Gastrocnemius medialis (tissue), 4 donors: ENCODE measurements at regions not wholly inside any gene's neighbourhood (a gene's known extent, or its start where the extent isn't known, plus 50 kb on each side); places are given as distances from the start of the nearest gene placed in this dataset.
A peak's percentile ranks its signal among the peaks of the same experiment; 100 is the strongest.

ENCODE experiments used
- ATAC-seq, 2 donors: fragments of 150-250 bp; one replicate each; pipeline ENCODE4 v1.9.1; 2016
- DNase-seq, 2 donors: peaks; one replicate each; pipeline ENCODE4 v3.0.0-alpha.2; 2019
- H3K27ac ChIP-seq, 4 donors: fragments of 200-600 bp; sonication (generic); 1 replicate in 1 of 4; 2 replicates in 3 of 4; pipeline ENCODE4 v1.5.1; 2016 to 2018; ENCODE audit warnings: mild to moderate bottlenecking in 2 of 4, moderate library complexity in 1 of 4
- H3K27me3 ChIP-seq, 3 donors: fragments of 200-600 bp; sonication (generic) in 2 of 3; 1 replicate in 1 of 3; 2 replicates in 2 of 3; pipeline versions ENCODE4 v1.5.1 to v1.6.0; 2016 to 2019; ENCODE audit warnings: mild to moderate bottlenecking in 1 of 3, moderate library complexity in 1 of 3
- H3K36me3 ChIP-seq, 2 donors: fragments of 200-600 bp; sonication (generic) in 1 of 2; one replicate each; pipeline ENCODE4 v1.5.1; 2017 to 2018
- H3K4me1 ChIP-seq, 2 donors: fragments of 200-600 bp; sonication (generic) in 1 of 2; one replicate each; pipeline ENCODE4 v1.5.1; 2016 to 2017; ENCODE audit warnings: mild to moderate bottlenecking in 2 of 2
- H3K4me3 ChIP-seq, 4 donors: fragments of 200-600 bp; sonication (generic) in 3 of 4; 1 replicate in 1 of 4; 2 replicates in 3 of 4; pipeline ENCODE4 v1.5.1; 2016 to 2019; ENCODE audit warnings: mild to moderate bottlenecking in 2 of 4
- H3K9me3 ChIP-seq, 3 donors: fragments of 200-600 bp; sonication (generic) in 2 of 3; 1 replicate in 1 of 3; 2 replicates in 2 of 3; pipeline ENCODE4 v1.5.1; 2016 to 2019
- POLR2A ChIP-seq, 2 donors: fragments of 450-650 bp; IDR thresholded peaks; one replicate each; pipeline ENCODE4 v1.6.1; 2017; ENCODE audit warnings: antibody characterized with exemption in 2 of 2, mild to moderate bottlenecking in 2 of 2, moderate library complexity in 2 of 2
- in situ Hi-C, 4 donors: fragments of 200-750 bp; cut with MboI; loops; one replicate each; pipeline versions ENCODE4 v1.15.0 to v1.8.0; 2017; ENCODE audit warnings: low sequenced_read_pairs in 4 of 4
- intact Hi-C: fragments of 100-400 bp; cut with DNase I; formaldehyde crosslinking; loops from one replicate; pipeline ENCODE4 v1.15.1; 2023; ENCODE audit warnings: low total_unique reads
- TF ChIP-seq, protein P1 (sequence below), 5 experiments: fragments of 450-650 bp in 3 of 5; fragments of 200-600 bp in 2 of 5; sonication (generic) in 2 of 5; IDR thresholded peaks in 4 of 5; conservative IDR thresholded peaks in 1 of 5; 1 replicate in 4 of 5; 2 replicates in 1 of 5; pipeline ENCODE4 v1.5.1; 2016 to 2019; ENCODE audit warnings: antibody characterized with exemption in 5 of 5, mild to moderate bottlenecking in 3 of 5, moderate library complexity in 3 of 5

DNA sequence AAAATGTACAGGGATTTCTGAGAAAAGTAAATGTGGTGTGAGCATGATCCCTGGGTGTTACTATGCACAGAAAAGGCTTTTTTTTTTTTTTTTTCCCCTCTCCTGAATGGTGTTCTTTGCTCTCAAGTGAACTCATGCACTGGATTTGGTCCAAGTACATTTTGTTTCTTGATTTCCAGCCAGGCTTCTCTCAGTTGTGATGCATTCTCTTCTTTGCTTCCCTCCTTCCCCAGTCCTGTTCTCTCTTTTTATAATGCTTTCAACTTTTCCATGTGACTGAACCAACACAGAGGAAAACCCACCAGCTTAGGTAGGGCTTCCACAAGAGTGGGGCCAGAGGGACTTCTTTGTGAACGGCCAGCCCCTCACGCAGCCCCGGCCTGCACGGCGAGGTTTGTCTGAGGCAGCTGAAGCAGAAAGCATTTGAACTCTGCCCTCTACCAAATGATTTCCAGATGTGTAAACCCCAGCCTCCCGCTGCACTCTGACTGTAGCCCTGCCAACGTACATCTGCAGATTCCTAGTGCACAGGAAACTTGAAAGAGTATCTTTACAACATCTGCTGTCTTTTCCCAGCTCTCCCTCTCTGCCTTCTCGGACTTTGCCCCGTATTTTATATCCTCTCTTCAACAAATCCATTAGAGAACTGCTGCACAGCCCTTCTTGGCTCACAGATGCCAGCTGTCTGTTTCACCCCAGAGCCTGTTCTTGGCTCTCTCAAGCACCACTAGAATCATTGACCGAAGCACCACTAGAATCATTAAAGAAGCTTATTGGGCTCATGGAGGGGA, 71.8 kb upstream of the CD180 start:
- no peaks in the 10 kb centered on the region for H3K9me3 ChIP-seq

DNA sequence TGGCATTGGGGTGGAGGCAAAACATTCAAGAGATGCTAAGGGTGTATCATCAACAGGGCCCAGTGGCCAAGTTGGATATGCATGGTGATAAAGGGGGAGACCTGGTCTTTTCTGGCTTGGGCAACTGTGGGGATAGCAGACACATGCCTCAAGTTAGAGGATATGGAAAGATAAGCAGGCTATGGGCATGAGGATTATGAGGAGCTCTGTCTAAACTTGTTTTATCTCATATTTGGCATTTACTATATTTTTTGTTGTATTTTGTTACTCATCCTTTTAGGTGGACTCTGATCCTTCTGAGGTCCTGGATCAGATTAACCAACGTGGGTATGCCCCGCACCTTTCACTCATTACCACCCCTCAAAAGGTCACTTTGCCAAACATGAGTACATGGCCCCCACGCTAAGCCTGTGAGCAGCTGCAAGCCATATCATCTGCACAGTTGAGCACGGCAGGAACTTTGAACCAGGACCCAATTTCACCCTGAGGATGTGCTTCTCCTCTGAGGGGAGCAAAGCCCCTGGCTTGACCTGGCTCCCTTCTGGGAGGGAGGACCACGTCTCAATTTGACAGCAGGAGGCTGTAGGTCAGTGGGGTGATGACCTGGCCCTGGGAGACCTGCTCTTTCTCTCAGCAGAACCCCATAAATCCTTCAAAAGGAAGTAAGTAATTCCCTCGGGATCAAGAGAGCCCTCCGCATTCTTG, 71.1 kb upstream of the CD180 start:
- peak overlapping the region; percentile 75 to 88 (median 84) for H3K27ac ChIP-seq
- no peak overlapping the region for H3K4me3 ChIP-seq
- no peaks in the 10 kb centered on the region for H3K27me3 ChIP-seq
- peak in 1 of 2 donors; percentile 28 for DNase-seq
- in situ Hi-C loops, result loop anchor here in 1 of 4 donors (25.0 kb wide), 1 partner anchor 545 kb away; no protein-coding TSS in a partner anchor
- peaks cover 27 to 30% of the 10 kb centered on the region in 2 donors for H3K4me1 ChIP-seq
- H3K36me3 ChIP-seq, result no peaks in the 10 kb centered on the region
- no peaks in the 10 kb centered on the region for H3K9me3 ChIP-seq
- TF ChIP-seq, protein P1, sequence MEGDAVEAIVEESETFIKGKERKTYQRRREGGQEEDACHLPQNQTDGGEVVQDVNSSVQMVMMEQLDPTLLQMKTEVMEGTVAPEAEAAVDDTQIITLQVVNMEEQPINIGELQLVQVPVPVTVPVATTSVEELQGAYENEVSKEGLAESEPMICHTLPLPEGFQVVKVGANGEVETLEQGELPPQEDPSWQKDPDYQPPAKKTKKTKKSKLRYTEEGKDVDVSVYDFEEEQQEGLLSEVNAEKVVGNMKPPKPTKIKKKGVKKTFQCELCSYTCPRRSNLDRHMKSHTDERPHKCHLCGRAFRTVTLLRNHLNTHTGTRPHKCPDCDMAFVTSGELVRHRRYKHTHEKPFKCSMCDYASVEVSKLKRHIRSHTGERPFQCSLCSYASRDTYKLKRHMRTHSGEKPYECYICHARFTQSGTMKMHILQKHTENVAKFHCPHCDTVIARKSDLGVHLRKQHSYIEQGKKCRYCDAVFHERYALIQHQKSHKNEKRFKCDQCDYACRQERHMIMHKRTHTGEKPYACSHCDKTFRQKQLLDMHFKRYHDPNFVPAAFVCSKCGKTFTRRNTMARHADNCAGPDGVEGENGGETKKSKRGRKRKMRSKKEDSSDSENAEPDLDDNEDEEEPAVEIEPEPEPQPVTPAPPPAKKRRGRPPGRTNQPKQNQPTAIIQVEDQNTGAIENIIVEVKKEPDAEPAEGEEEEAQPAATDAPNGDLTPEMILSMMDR (IDR thresholded peaks at IDR 0.05 in 4 of 5, conservative IDR thresholded peaks at IDR 0.05 in 1 of 5), result no peak
- no peak for TF ChIP-seq POLR2A (IDR thresholded peaks at IDR 0.05)
- intact Hi-C loops, result loop anchor here (5.0 kb wide), 1 partner anchor 35 kb away; no protein-coding TSS in a partner anchor
- ATAC-seq, result peak; percentile 11 to 35

More for the DNA sequence above, 71.8 kb upstream of the CD180 start:
- in situ Hi-C loops (loop anchor here in 1 of 4 donors (25.0 kb wide), 1 partner anchor 544 kb away; no protein-coding TSS in a partner anchor), intact Hi-C loops (loop anchor here (5.0 kb wide), 1 partner anchor 34 kb away; no protein-coding TSS in a partner anchor)
- Histone ChIP-seq H3K27ac (peak overlapping the region; percentile 75 to 88 (median 84)), H3K4me1 (peaks cover 27 to 30% of the 10 kb centered on the region in 2 donors), H3K4me3 (peak overlapping the region in 3 of 4 donors; percentile 3 to 32 (median 23)), H3K27me3 (no peaks in the 10 kb centered on the region), H3K36me3 (no peaks in the 10 kb centered on the region)
- ATAC-seq (peak; percentile 89 to 93), DNase-seq (peak; percentile 68 to 74)
- TF ChIP-seq POLR2A (IDR thresholded peaks at IDR 0.05), result no peak
- TF ChIP-seq, protein P1 (IDR thresholded peaks at IDR 0.05 in 4 of 5, conservative IDR thresholded peaks at IDR 0.05 in 1 of 5), result no peak

DNA sequence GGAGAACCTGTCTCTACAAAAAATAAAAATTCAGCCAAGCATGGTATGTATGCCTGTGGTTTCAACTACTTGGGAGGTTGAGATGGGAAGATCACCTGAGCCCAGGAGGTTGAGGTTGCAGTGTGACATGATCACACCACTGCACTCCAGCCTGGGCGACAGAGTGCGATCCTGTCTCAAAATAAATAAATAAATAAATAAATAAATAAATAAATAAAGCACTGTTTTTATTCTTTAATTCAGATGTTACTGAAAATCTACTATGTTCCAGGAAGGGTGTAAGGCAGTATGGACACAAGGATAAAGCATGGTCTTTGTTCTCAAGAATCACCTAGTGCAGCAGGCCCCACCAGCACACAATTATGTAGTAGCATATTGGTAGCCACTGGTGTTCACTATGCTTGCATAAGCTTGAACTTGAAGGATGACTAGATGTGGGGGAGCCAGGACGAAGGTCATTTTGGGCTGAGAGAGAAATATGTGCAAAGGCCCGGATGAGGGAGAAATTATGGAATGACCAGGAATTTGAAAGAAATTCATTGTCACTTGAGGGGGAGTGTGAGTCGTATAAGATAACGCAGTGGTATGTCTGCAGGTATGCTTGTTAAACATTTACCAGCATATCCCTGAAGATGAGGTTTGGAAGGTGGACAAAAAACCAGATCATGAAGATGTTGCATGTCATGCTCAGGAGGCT, 70.2 kb upstream of the CD180 start:
- peak overlapping the region; percentile 75 to 88 (median 84) for H3K27ac ChIP-seq
- H3K9me3 ChIP-seq, result no peaks in the 10 kb centered on the region
- H3K27me3 ChIP-seq, result no peaks in the 10 kb centered on the region
- TF ChIP-seq, protein P1 (IDR thresholded peaks at IDR 0.05 in 4 of 5, conservative IDR thresholded peaks at IDR 0.05 in 1 of 5), result no peak
- TF ChIP-seq POLR2A (IDR thresholded peaks at IDR 0.05), result no peak
- intact Hi-C loops (loop anchor here (5.0 kb wide), 1 partner anchor 35 kb away; no protein-coding TSS in a partner anchor), in situ Hi-C loops (loop anchor here in 1 of 4 donors (25.0 kb wide), 1 partner anchor 545 kb away; no protein-coding TSS in a partner anchor)
- H3K4me3 ChIP-seq, result no peak overlapping the region
- H3K36me3 ChIP-seq, result no peaks in the 10 kb centered on the region
- ATAC-seq (no peak), DNase-seq (no peak)
- peaks cover 27 to 30% of the 10 kb centered on the region in 2 donors for H3K4me1 ChIP-seq

DNA sequence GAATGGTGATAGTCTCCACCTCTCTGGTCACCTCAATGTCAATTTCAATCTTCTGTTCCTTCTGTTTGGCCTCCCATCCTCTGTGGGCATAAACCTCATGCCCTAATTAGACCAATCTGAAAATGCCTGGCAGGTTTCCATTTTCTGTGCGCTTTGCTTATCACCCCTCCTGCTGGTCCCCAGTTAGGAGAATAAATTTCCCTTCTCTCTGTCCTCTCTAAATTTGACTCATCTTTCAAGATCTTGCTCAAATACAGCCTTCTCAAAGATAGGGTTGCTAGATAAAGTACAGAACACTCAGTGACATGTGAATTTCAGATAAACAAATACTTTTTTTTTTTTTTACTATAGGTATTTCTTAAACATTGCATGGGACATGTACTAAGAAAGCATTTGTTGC, 69.4 kb upstream of the CD180 start:
- intact Hi-C loops, result loop anchor here (5.0 kb wide), 1 partner anchor 36 kb away; no protein-coding TSS in a partner anchor
- H3K27ac ChIP-seq, result no peak overlapping the region

More for the DNA sequence above, 69.4 kb upstream of the CD180 start:
- Histone ChIP-seq H3K27me3 (no peaks in the 10 kb centered on the region), H3K36me3 (no peaks in the 10 kb centered on the region), H3K4me1 (peaks cover 27 to 30% of the 10 kb centered on the region in 2 donors), H3K9me3 (no peaks in the 10 kb centered on the region), H3K4me3 (no peak overlapping the region)
- ATAC-seq, result no peak
- in situ Hi-C loops, result loop anchor here in 1 of 4 donors (25.0 kb wide), 1 partner anchor 546 kb away; no protein-coding TSS in a partner anchor
- TF ChIP-seq, protein P1 (IDR thresholded peaks at IDR 0.05 in 4 of 5, conservative IDR thresholded peaks at IDR 0.05 in 1 of 5), result no peak
- TF ChIP-seq POLR2A (IDR thresholded peaks at IDR 0.05), result no peak
- DNase-seq, result no peak
